Mesenchymal stem cell (in vitro differentiated cells and primary cell): ENCODE measurements at regions not wholly inside any gene's neighbourhood (a gene's known extent, or its start where the extent isn't known, plus 50 kb on each side); places are given as distances from the start of the nearest gene placed in this dataset.

ENCODE experiments used
- DNase-seq: peaks from one replicate; pipeline ENCODE4 v3.0.0-alpha.2; 2013
- H2AFZ ChIP-seq: one replicate; pipeline ENCODE4 v1.6.1; 2013; ENCODE audit warnings: low read depth, mild to moderate bottlenecking, control low read depth, inconsistent platforms, low read length, moderate library complexity
- H2AK5ac ChIP-seq: 2 replicates; pipeline ENCODE4 v1.6.1; 2013; ENCODE audit warnings: low read length, moderate library complexity, mild to moderate bottlenecking, inconsistent platforms; ENCODE audit not compliant: severe bottlenecking
- H2BK120ac ChIP-seq: one replicate; pipeline ENCODE4 v1.6.1; 2013; ENCODE audit warnings: low read depth, mild to moderate bottlenecking, inconsistent platforms, low read length, moderate library complexity
- H2BK12ac ChIP-seq, 2 experiments: one replicate each; pipeline ENCODE4 v1.6.1; 2013; ENCODE audit warnings: inconsistent platforms in 2 of 2, low read length in 2 of 2, mild to moderate bottlenecking in 2 of 2, moderate library complexity in 2 of 2, control low read depth in 1 of 2
- H2BK15ac ChIP-seq: one replicate; pipeline ENCODE4 v1.6.1; 2013; ENCODE audit warnings: mild to moderate bottlenecking, low read depth, inconsistent platforms; ENCODE audit not compliant: poor library complexity, severe bottlenecking
- H2BK5ac ChIP-seq: 2 replicates; pipeline ENCODE4 v1.6.1; 2013; ENCODE audit warnings: low read depth, mild to moderate bottlenecking, low read length, control low read depth, inconsistent platforms; ENCODE audit not compliant: poor library complexity, severe bottlenecking
- H3K14ac ChIP-seq, 2 experiments: one replicate each; pipeline ENCODE4 v1.6.1; 2013; ENCODE audit warnings: inconsistent platforms in 2 of 2, low read length in 2 of 2, control low read depth in 1 of 2, mild to moderate bottlenecking in 1 of 2, moderate library complexity in 1 of 2
- H3K18ac ChIP-seq, 2 experiments: one replicate each; pipeline ENCODE4 v1.6.1; 2013; ENCODE audit warnings: inconsistent platforms in 2 of 2, low read length in 2 of 2, control low read depth in 1 of 2, low read depth in 1 of 2, mild to moderate bottlenecking in 1 of 2
- H3K23ac ChIP-seq, 2 experiments: one replicate each; pipeline ENCODE4 v1.6.1; 2013; ENCODE audit warnings: inconsistent platforms in 2 of 2, low read length in 2 of 2, mild to moderate bottlenecking in 2 of 2, moderate library complexity in 2 of 2, control low read depth in 1 of 2
- H3K27ac ChIP-seq: 2 replicates; pipeline ENCODE4 v1.5.1; 2013; ENCODE audit warnings: mild to moderate bottlenecking, moderate library complexity, low read length, control low read depth, inconsistent platforms; ENCODE audit not compliant: poor library complexity, severe bottlenecking
- H3K27me3 ChIP-seq, 2 experiments: 2 replicates each; pipeline versions ENCODE4 v1.6.1 to v1.7.0; 2013; ENCODE audit warnings: low read length in 2 of 2, mild to moderate bottlenecking in 2 of 2, moderate library complexity in 2 of 2, control low read depth in 1 of 2, inconsistent platforms in 1 of 2; ENCODE audit not compliant: control insufficient read depth in 1 of 2, insufficient read depth in 1 of 2
- H3K36me3 ChIP-seq, 2 experiments: 2 replicates each; pipeline versions ENCODE4 v1.6.1 to v1.7.0; 2013; ENCODE audit warnings: low read length in 2 of 2, control low read depth in 1 of 2, inconsistent platforms in 1 of 2, low read depth in 1 of 2, mild to moderate bottlenecking in 1 of 2; ENCODE audit not compliant: insufficient read depth in 2 of 2, control insufficient read depth in 1 of 2
- H3K4ac ChIP-seq, 2 experiments: one replicate each; pipeline ENCODE4 v1.6.1; 2013; ENCODE audit warnings: inconsistent platforms in 2 of 2, low read length in 2 of 2, mild to moderate bottlenecking in 2 of 2, moderate library complexity in 2 of 2, control low read depth in 1 of 2, low read depth in 1 of 2
- H3K4me1 ChIP-seq: 2 replicates; pipeline ENCODE4 v1.6.1; 2013; ENCODE audit warnings: low read depth, low read length, control low read depth; ENCODE audit not compliant: control insufficient read depth, insufficient read depth
- H3K4me2 ChIP-seq: 2 replicates; pipeline ENCODE4 v1.6.1; 2013; ENCODE audit warnings: low read length, mild to moderate bottlenecking, inconsistent platforms; ENCODE audit not compliant: poor library complexity, severe bottlenecking
- H3K4me3 ChIP-seq, 2 experiments: 2 replicates each; pipeline versions ENCODE4 v1.5.1 to v1.7.0; 2013; ENCODE audit warnings: low read length in 2 of 2, mild to moderate bottlenecking in 2 of 2, control low read depth in 1 of 2, low read depth in 1 of 2; ENCODE audit not compliant: insufficient read depth in 1 of 2
- H3K79me1 ChIP-seq: replicated peaks from 2 replicates; pipeline ENCODE4 v1.6.1; 2013; ENCODE audit warnings: mild to moderate bottlenecking, control low read depth, low read length, inconsistent platforms; ENCODE audit not compliant: poor library complexity, severe bottlenecking
- H3K9ac ChIP-seq: 2 replicates; pipeline ENCODE4 v1.7.0; 2013; ENCODE audit warnings: mild to moderate bottlenecking, low read length, moderate library complexity
- H3K9me3 ChIP-seq: 2 replicates; pipeline ENCODE4 v1.7.0; 2013; ENCODE audit warnings: mild to moderate bottlenecking, low read length; ENCODE audit not compliant: control insufficient read depth
- H4K8ac ChIP-seq: one replicate; pipeline ENCODE4 v1.6.1; 2013; ENCODE audit warnings: inconsistent platforms, mild to moderate bottlenecking, low read length, moderate library complexity
- H4K91ac ChIP-seq: one replicate; pipeline ENCODE4 v1.6.1; 2013; ENCODE audit warnings: mild to moderate bottlenecking, low read length, inconsistent platforms
- WGBS: methylation state at CpG from one replicate; pipeline ENCODE4 v1.1.7; 2013; ENCODE audit warnings: mixed read lengths; 5-methylcytosine and 5-hydroxymethylcytosine counted together

DNA sequence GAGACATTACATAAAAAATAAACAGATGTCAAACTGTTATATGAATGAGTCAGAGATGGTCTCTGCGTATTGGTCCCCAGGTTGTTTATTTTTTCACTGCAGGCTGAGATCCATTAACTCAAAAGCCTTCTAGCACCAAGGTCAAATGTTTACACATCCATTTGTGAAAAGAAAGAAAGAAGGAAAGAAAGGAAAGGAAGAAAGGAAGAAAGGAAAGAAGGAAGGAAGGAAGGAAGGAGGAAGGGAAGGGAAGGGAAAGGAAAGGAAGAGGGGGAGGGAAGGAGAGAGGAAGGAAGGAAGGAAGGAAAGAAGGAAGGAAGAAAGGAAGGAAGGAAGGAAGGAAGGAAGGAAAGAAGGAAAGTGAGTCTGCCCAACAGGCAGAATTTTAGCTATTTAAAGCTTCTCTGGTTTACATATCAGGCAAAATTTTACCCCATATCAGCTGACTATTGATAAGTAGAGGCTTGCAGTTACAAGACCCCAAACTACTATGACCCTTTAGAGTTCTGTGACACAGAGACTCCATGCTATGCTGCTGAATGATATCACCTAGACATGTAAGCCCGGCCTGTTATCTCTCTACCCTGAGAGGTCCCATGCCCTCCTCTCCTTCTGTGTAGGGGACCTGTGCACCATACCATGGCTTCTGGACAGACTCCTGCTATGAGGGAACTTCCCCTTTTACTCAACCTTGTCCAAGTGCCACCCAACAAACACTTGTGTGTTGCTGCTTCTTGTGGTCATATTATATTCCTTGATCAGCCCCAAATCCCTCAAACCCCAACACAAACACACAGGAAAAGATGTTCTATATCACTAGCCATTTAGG lies 59.0 kb downstream of the DRD1 start:
- Histone ChIP-seq H3K4me2 (no peak overlapping the region), H3K4me1 (no peaks in the 10 kb centered on the region), H4K8ac (no peak overlapping the region), H2AK5ac (no peak overlapping the region), H3K79me1 (no peaks in the 10 kb centered on the region), H2BK5ac (no peak overlapping the region), H3K18ac (no peak overlapping the region), H3K36me3 (no peaks in the 10 kb centered on the region), H3K23ac (no peak overlapping the region), H2BK12ac (no peak overlapping the region), H3K9me3 (no peaks in the 10 kb centered on the region), H3K27ac (no peak overlapping the region), H3K14ac (no peak overlapping the region), H2AFZ (no peak overlapping the region), H2BK15ac (no peak overlapping the region), H3K9ac (no peak overlapping the region), H2BK120ac (no peak overlapping the region), H3K4ac (no peak overlapping the region), H4K91ac (no peak overlapping the region), H3K4me3 (no peak overlapping the region), H3K27me3 (peaks cover 0 to 61% of the 10 kb centered on the region in 2 experiments)
- no peak for DNase-seq
- WGBS, result 43% methylated on average over 2 of the region's 2 CpGs

DNA sequence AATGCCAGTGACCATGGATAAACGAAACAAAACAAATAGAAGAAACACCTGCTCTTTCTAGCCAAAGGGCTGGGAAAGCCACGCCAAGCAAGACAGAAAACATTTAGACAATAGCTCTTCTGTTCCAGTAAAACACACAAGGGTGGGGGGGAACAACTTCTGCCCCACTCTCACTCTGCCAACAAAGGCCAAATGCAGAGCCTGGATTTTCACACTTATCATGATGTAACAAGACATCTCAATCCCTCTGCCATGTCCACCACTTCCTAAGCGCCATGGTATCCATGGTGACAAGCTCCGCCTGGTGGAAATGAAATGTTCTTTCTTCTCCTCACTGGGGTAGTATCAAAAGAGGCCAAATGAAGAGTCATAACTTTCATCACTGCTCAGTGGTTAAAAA lies 60.6 kb downstream of the DRD1 start:
- Histone ChIP-seq H3K18ac (no peak overlapping the region), H3K4me3 (no peak overlapping the region), H2BK5ac (no peak overlapping the region), H3K9ac (no peak overlapping the region), H3K4me1 (no peaks in the 10 kb centered on the region), H3K36me3 (no peaks in the 10 kb centered on the region), H4K8ac (no peak overlapping the region), H3K79me1 (no peaks in the 10 kb centered on the region), H3K9me3 (peaks cover 6% of the 10 kb centered on the region), H2BK120ac (no peak overlapping the region), H3K4ac (no peak overlapping the region), H2BK15ac (no peak overlapping the region), H4K91ac (no peak overlapping the region), H2AFZ (no peak overlapping the region), H3K14ac (no peak overlapping the region), H3K27ac (no peak overlapping the region), H2AK5ac (no peak overlapping the region), H3K4me2 (no peak overlapping the region), H2BK12ac (no peak overlapping the region), H3K23ac (no peak overlapping the region), H3K27me3 (peaks cover 0 to 57% of the 10 kb centered on the region in 2 experiments)
- 78% methylated on average over 4 of the region's 4 CpGs for WGBS
- no peak for DNase-seq

DNA sequence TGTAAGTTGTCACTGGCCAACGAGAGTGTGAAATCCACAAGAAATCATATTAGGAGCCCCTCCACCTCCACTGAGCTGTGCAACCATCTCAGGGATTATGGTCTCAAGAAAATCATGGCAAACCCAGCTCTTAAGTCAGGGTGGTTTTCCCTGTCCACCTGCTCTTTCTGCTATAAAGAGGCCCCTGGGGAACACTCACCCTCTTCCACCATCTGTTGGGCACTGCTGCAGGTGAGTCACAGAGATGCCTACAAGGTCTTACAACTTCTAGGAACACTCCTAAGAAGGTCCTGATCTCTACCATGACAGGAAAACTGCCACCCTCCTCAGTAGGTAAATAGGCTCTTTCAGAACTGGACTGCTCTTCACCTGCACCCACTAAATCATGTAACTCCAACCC lies 61.8 kb downstream of the DRD1 start:
- no peak overlapping the region for H2BK5ac ChIP-seq
- H3K4me3 ChIP-seq, result no peak overlapping the region
- no peak overlapping the region for H3K14ac ChIP-seq
- 62% methylated on average over 1 of the region's 1 CpG for WGBS
- no peaks in the 10 kb centered on the region for H3K4me1 ChIP-seq
- H3K36me3 ChIP-seq, result no peaks in the 10 kb centered on the region
- H3K4me2 ChIP-seq, result no peak overlapping the region
- no peak overlapping the region for H2AFZ ChIP-seq
- no peak overlapping the region for H2AK5ac ChIP-seq
- H3K9ac ChIP-seq, result no peak overlapping the region
- no peaks in the 10 kb centered on the region for H3K79me1 ChIP-seq
- no peak overlapping the region for H2BK12ac ChIP-seq
- no peak for DNase-seq
- H3K27ac ChIP-seq, result no peak overlapping the region
- H3K4ac ChIP-seq, result no peak overlapping the region
- peaks cover 0 to 56% of the 10 kb centered on the region in 2 experiments for H3K27me3 ChIP-seq
- peaks cover 6% of the 10 kb centered on the region for H3K9me3 ChIP-seq
- no peak overlapping the region for H3K18ac ChIP-seq
- H4K8ac ChIP-seq, result no peak overlapping the region
- H2BK120ac ChIP-seq, result no peak overlapping the region
- no peak overlapping the region for H4K91ac ChIP-seq
- no peak overlapping the region for H2BK15ac ChIP-seq
- H3K23ac ChIP-seq, result no peak overlapping the region

DNA sequence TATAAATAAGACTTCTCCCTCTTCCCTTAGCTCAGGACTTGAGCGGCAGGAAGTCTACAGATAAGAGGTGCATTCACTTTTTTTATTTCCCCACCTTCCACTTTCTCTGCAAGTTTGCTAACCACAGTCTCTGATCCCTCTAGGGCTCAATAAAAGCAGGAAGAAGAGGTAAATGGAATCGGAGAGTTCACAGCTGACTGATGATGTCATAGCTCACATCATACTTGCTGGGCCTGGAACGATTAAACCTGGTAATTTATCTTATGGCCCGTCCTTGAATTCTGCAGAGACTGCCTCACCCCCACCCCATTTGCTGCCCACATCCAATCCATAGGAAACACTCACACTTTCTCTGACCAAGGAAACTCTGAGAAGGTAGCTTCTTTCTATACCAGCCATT lies 62.9 kb downstream of the DRD1 start:
- H2BK15ac ChIP-seq, result no peak overlapping the region
- no peak overlapping the region for H2AK5ac ChIP-seq
- H2AFZ ChIP-seq, result no peak overlapping the region
- no peaks in the 10 kb centered on the region for H3K36me3 ChIP-seq
- H3K27me3 ChIP-seq, result peaks cover 0 to 54% of the 10 kb centered on the region in 2 experiments
- peaks cover 6% of the 10 kb centered on the region for H3K9me3 ChIP-seq
- H4K91ac ChIP-seq, result no peak overlapping the region
- no peak overlapping the region for H2BK5ac ChIP-seq
- no peak overlapping the region for H2BK12ac ChIP-seq
- no peak overlapping the region for H3K23ac ChIP-seq
- H3K9ac ChIP-seq, result no peak overlapping the region
- DNase-seq, result no peak
- no peak overlapping the region for H3K27ac ChIP-seq
- no peak overlapping the region for H3K18ac ChIP-seq
- no peak overlapping the region for H3K4me2 ChIP-seq
- no peaks in the 10 kb centered on the region for H3K4me1 ChIP-seq
- H3K4me3 ChIP-seq, result no peak overlapping the region
- H3K79me1 ChIP-seq, result no peaks in the 10 kb centered on the region
- no peak overlapping the region for H3K14ac ChIP-seq
- no peak overlapping the region for H2BK120ac ChIP-seq
- H3K4ac ChIP-seq, result no peak overlapping the region
- H4K8ac ChIP-seq, result no peak overlapping the region
- WGBS, result 78% methylated on average over 4 of the region's 4 CpGs
